Central memory CD8-positive, alpha-beta T cell (primary cell): ENCODE measurements at regions not wholly inside any gene's neighbourhood (a gene's known extent, or its start where the extent isn't known, plus 50 kb on each side); places are given as distances from the start of the nearest gene placed in this dataset.

ENCODE experiments used
- ATAC-seq: fragments of 150-1000 bp; cut with Tn5 transposase; replicated peaks from 2 replicates; pipeline ENCODE4 v1.10.0; 2022; ENCODE audit warnings: mild to moderate bottlenecking, moderate FRiP score, moderate number of reproducible peaks; ENCODE audit not compliant: poor library complexity, severe bottlenecking; ENCODE audit errors: extremely low read depth
- DNase-seq, 2 donors: peaks; one replicate each; pipeline ENCODE4 v3.0.0; 2021; ENCODE audit warnings: low spot score in 2 of 2
- H3K27ac Mint-ChIP-seq: one replicate; pipeline ENCODE4 v1.8.0; 2022; ENCODE audit warnings: low read depth, mild to moderate bottlenecking, moderate library complexity, mixed read lengths
- H3K27me3 Mint-ChIP-seq: one replicate; pipeline ENCODE4 v1.8.0; 2022; ENCODE audit warnings: mixed read lengths
- H3K36me3 Mint-ChIP-seq: one replicate; pipeline ENCODE4 v1.8.0; 2022; ENCODE audit warnings: mild to moderate bottlenecking, moderate library complexity, mixed read lengths; ENCODE audit not compliant: insufficient read depth
- H3K4me1 Mint-ChIP-seq: one replicate; pipeline ENCODE4 v1.8.0; 2022; ENCODE audit warnings: mixed read lengths
- H3K4me3 Mint-ChIP-seq: one replicate; pipeline ENCODE4 v1.8.0; 2022; ENCODE audit warnings: mild to moderate bottlenecking, moderate library complexity, mixed read lengths
- H3K9me3 Mint-ChIP-seq: one replicate; pipeline ENCODE4 v1.8.0; 2022; ENCODE audit warnings: mixed read lengths

- H3K4me1 Mint-ChIP-seq: no peaks in the 10 kb centered on the region
- no peaks in the 10 kb centered on the region for H3K9me3 Mint-ChIP-seq
- no peaks in the 10 kb centered on the region for H3K36me3 Mint-ChIP-seq
- no peak overlapping the region for H3K27ac Mint-ChIP-seq
- no peaks in the 10 kb centered on the region for H3K27me3 Mint-ChIP-seq
- ATAC-seq (no peak), DNase-seq (no peak)
- H3K4me3 Mint-ChIP-seq: no peak overlapping the region
These were observed 190.7 kb downstream of the HLX start for GRCh38 chr1:221069986-221070385.

- no peaks in the 10 kb centered on the region for H3K36me3 Mint-ChIP-seq
- no peak overlapping the region for H3K27ac Mint-ChIP-seq
- H3K9me3 Mint-ChIP-seq: no peaks in the 10 kb centered on the region
- no peak overlapping the region for H3K4me3 Mint-ChIP-seq
- no peaks in the 10 kb centered on the region for H3K4me1 Mint-ChIP-seq
- DNase-seq (no peak), ATAC-seq (no peak)
- no peaks in the 10 kb centered on the region for H3K27me3 Mint-ChIP-seq
These were observed 192.5 kb downstream of the HLX start for GRCh38 chr1:221071777-221072176.

GRCh38 chr1:221072214-221072613 is 193.0 kb downstream of the HLX start:
- DNase-seq: no peak
- no peaks in the 10 kb centered on the region for H3K27me3 Mint-ChIP-seq
- H3K36me3 Mint-ChIP-seq: no peaks in the 10 kb centered on the region
- H3K4me3 Mint-ChIP-seq: no peak overlapping the region
- no peak for ATAC-seq
- no peak overlapping the region for H3K27ac Mint-ChIP-seq
- no peaks in the 10 kb centered on the region for H3K9me3 Mint-ChIP-seq
- H3K4me1 Mint-ChIP-seq: no peaks in the 10 kb centered on the region

- DNase-seq (no peak), ATAC-seq (no peak)
- Mint-ChIP-seq H3K4me1 (no peaks in the 10 kb centered on the region), H3K36me3 (no peaks in the 10 kb centered on the region), H3K27me3 (no peaks in the 10 kb centered on the region), H3K9me3 (no peaks in the 10 kb centered on the region), H3K4me3 (no peak overlapping the region), H3K27ac (no peak overlapping the region)
These were observed 195.1 kb downstream of the HLX start for GRCh38 chr1:221074332-221074731.

- H3K27ac Mint-ChIP-seq: no peak overlapping the region
- H3K4me3 Mint-ChIP-seq: no peak overlapping the region
- DNase-seq (no peak), ATAC-seq (no peak)
- H3K9me3 Mint-ChIP-seq: no peaks in the 10 kb centered on the region
- H3K4me1 Mint-ChIP-seq: no peaks in the 10 kb centered on the region
- no peaks in the 10 kb centered on the region for H3K27me3 Mint-ChIP-seq
- no peaks in the 10 kb centered on the region for H3K36me3 Mint-ChIP-seq
These were observed 196.7 kb downstream of the HLX start for GRCh38 chr1:221075911-221076310.

DNA sequence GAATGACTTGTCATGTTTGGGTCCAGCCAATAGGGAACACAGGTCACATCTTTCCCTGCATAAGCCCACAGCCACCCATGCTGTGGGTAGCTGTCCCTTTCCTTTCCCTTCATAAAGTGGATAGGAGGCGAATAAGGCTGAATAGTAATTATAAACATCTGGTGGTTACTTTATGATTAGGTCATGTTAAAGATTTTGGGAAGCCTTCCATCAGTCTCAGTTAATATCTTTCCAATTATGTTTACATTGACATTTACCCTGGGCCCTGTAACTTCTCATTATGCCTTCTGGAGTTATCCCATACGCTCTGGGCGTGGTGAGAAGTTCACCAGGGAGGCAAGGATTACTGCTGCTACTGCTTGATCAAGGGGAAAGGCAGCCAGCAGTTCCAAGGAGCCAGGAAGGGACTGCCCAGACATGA is 197.2 kb downstream of the HLX start:
- no peak for DNase-seq
- H3K27ac Mint-ChIP-seq: no peak overlapping the region
- no peak for ATAC-seq
- no peak overlapping the region for H3K4me3 Mint-ChIP-seq
- H3K36me3 Mint-ChIP-seq: no peaks in the 10 kb centered on the region
- no peaks in the 10 kb centered on the region for H3K27me3 Mint-ChIP-seq
- H3K4me1 Mint-ChIP-seq: no peaks in the 10 kb centered on the region
- H3K9me3 Mint-ChIP-seq: no peaks in the 10 kb centered on the region

GRCh38 chr1:221078260-221078965 is 199.2 kb downstream of the HLX start:
- Mint-ChIP-seq H3K4me3 (no peak overlapping the region), H3K27me3 (no peaks in the 10 kb centered on the region), H3K36me3 (no peaks in the 10 kb centered on the region), H3K27ac (no peak overlapping the region), H3K4me1 (no peaks in the 10 kb centered on the region), H3K9me3 (peaks cover 3% of the 10 kb centered on the region)
- DNase-seq (no peak), ATAC-seq (no peak)

- Mint-ChIP-seq H3K9me3 (peaks cover 10% of the 10 kb centered on the region), H3K4me1 (no peaks in the 10 kb centered on the region), H3K4me3 (no peak overlapping the region), H3K27me3 (no peaks in the 10 kb centered on the region), H3K27ac (no peak overlapping the region), H3K36me3 (no peaks in the 10 kb centered on the region)
- ATAC-seq (no peak), DNase-seq (no peak)
These were observed 204.7 kb downstream of the HLX start for GRCh38 chr1:221083902-221084301.

GRCh38 chr1:221084681-221085080 is 205.4 kb downstream of the HLX start:
- no peak for ATAC-seq
- Mint-ChIP-seq H3K27ac (no peak overlapping the region), H3K4me1 (no peaks in the 10 kb centered on the region), H3K27me3 (no peaks in the 10 kb centered on the region), H3K9me3 (peaks cover 10% of the 10 kb centered on the region), H3K4me3 (no peak overlapping the region), H3K36me3 (no peaks in the 10 kb centered on the region)
- DNase-seq: no peak

- no peak overlapping the region for H3K4me3 Mint-ChIP-seq
- ATAC-seq: no peak
- H3K36me3 Mint-ChIP-seq: no peaks in the 10 kb centered on the region
- no peak overlapping the region for H3K27ac Mint-ChIP-seq
- DNase-seq: no peak
- H3K9me3 Mint-ChIP-seq: peaks cover 10% of the 10 kb centered on the region
- H3K27me3 Mint-ChIP-seq: no peaks in the 10 kb centered on the region
- H3K4me1 Mint-ChIP-seq: no peaks in the 10 kb centered on the region
These were observed 206.6 kb downstream of the HLX start for GRCh38 chr1:221085701-221086375.

DNA sequence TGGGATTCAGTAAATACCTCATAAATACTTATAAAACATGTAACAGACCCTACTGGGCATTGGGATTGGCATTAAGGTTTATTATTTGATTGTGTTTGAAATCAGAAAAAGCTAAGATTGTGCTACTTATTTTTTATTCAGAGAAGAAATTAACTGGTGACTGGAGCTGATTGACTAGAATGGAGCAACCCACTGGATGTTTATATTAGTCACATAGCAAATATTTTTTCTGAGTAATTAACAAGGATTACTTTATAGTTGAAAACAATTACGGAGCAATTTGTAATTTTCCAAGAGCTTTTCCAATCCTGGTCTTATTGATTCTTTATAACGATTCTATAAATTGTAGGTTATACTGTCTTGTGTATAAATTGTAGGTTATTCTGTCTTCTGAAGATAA is 208.7 kb downstream of the HLX start:
- DNase-seq: no peak
- ATAC-seq: no peak

GRCh38 chr1:221089273-221089672 is 210.0 kb downstream of the HLX start:
- H3K9me3 Mint-ChIP-seq: peaks cover 4% of the 10 kb centered on the region

More for the DNA sequence above, 208.7 kb downstream of the HLX start:
- peaks cover 10% of the 10 kb centered on the region for H3K9me3 Mint-ChIP-seq
- no peaks in the 10 kb centered on the region for H3K36me3 Mint-ChIP-seq
- no peak overlapping the region for H3K27ac Mint-ChIP-seq
- H3K4me3 Mint-ChIP-seq: no peak overlapping the region
- H3K27me3 Mint-ChIP-seq: no peaks in the 10 kb centered on the region
- H3K4me1 Mint-ChIP-seq: no peaks in the 10 kb centered on the region

DNA sequence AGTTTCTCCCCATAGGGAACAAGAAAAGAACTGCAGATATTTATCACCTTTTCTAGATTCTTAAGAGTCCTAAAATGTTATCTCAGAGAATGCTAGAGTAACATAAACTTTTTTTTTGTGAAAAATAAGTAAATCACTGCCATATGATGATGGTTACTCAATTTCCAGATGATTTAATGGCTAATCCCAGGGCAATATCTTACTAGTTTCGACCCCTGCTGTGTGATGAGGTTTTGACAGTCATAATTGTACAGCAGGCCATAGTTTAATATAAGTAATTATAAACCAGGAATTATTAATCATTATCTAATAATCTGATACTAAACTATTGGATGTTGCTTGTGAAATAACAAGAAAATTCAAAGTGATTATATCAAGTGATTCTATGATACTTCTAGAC is 210.6 kb downstream of the HLX start:
- DNase-seq: no peak
- Mint-ChIP-seq H3K4me3 (no peak overlapping the region), H3K4me1 (no peaks in the 10 kb centered on the region), H3K36me3 (no peaks in the 10 kb centered on the region), H3K27ac (no peak overlapping the region), H3K9me3 (peaks cover under 1% of the 10 kb centered on the region), H3K27me3 (no peaks in the 10 kb centered on the region)
- no peak for ATAC-seq

More at GRCh38 chr1:221089273-221089672, 210.0 kb downstream of the HLX start:
- no peaks in the 10 kb centered on the region for H3K27me3 Mint-ChIP-seq
- no peaks in the 10 kb centered on the region for H3K36me3 Mint-ChIP-seq
- ATAC-seq (no peak), DNase-seq (no peak)
- no peak overlapping the region for H3K4me3 Mint-ChIP-seq
- no peaks in the 10 kb centered on the region for H3K4me1 Mint-ChIP-seq
- no peak overlapping the region for H3K27ac Mint-ChIP-seq
